HEK293 (cell line): ENCODE measurements at regions not wholly inside any gene's neighbourhood (a gene's known extent, or its start where the extent isn't known, plus 50 kb on each side); places are given as distances from the start of the nearest gene placed in this dataset.
A peak's percentile ranks its signal among the peaks of the same experiment; 100 is the strongest.

Source experiments
- CTCF ChIA-PET: fragments of 350-600 bp; formaldehyde crosslinking; extraction: SDS; loops from one replicate; lab custom pipeline; 2021; ENCODE audit warnings: antibody characterized with exemption; lab: Yijun Ruan, JAX
- POLR2A ChIA-PET: fragments of 300-600 bp; formaldehyde crosslinking; extraction: SDS; loops from one replicate; lab custom pipeline; 2020; ENCODE audit warnings: antibody characterized with exemption, inconsistent platforms; lab: Yijun Ruan, JAX
- H3K27ac ChIP-seq: fragments of 200-500 bp; sonication (Bioruptor generic); 2 replicates; pipeline ENCODE4 v1.5.1; 2014; ENCODE audit warnings: low read depth, low read length, control low read depth, inconsistent platforms; ENCODE audit errors: extremely low read depth
- H3K36me3 ChIP-seq, 2 experiments: fragments of 200-500 bp in 1 of 2; sonication (Bioruptor generic) in 1 of 2; 1 replicate in 1 of 2; 2 replicates in 1 of 2; pipeline ENCODE4 v1.5.1; 2014 to 2017; ENCODE audit warnings: inconsistent platforms in 2 of 2, low read length in 2 of 2; ENCODE audit not compliant: control insufficient read depth in 2 of 2, insufficient read depth in 1 of 2
- H3K4me1 ChIP-seq: fragments of 200-500 bp; sonication (Bioruptor generic); 2 replicates; pipeline ENCODE4 v1.5.1; 2014; ENCODE audit warnings: mild to moderate bottlenecking, low read length, inconsistent platforms; ENCODE audit not compliant: control insufficient read depth, insufficient read depth
- H3K4me3 ChIP-seq: 2 replicates; pipeline ENCODE4 v1.5.1; 2011; ENCODE audit warnings: low read depth, mild to moderate bottlenecking, control low read depth, low read length, moderate library complexity
- H3K9me3 ChIP-seq: fragments of 200-500 bp; sonication (Bioruptor generic); 2 replicates; pipeline ENCODE4 v1.5.1; 2014; ENCODE audit warnings: low read depth, low read length, inconsistent platforms; ENCODE audit not compliant: control insufficient read depth, insufficient read depth
- HIC1 ChIP-seq: fragments of 450-650 bp; formaldehyde crosslinking; IDR thresholded peaks from 2 replicates; pipeline ENCODE4 v1.5.1; 2016; ENCODE audit warnings: missing biosample characterization, missing genetic modification characterization
- KLF7 ChIP-seq: fragments of 450-650 bp; formaldehyde crosslinking; IDR thresholded peaks from 2 replicates; pipeline ENCODE4 v1.5.1; 2016; ENCODE audit warnings: missing biosample characterization, missing genetic modification characterization, borderline replicate concordance
- MEIS1 ChIP-seq: sonication (generic); formaldehyde crosslinking; IDR thresholded peaks from 2 replicates; pipeline ENCODE4 v1.8.1; 2022; ENCODE audit warnings: missing genetic modification reagents, mild to moderate bottlenecking, borderline replicate concordance
- REPIN1 ChIP-seq: fragments of 450-650 bp; formaldehyde crosslinking; IDR thresholded peaks from 2 replicates; pipeline ENCODE4 v1.5.1; 2017; ENCODE audit warnings: missing biosample characterization, missing genetic modification characterization, low read depth
- SCRT1 ChIP-seq: fragments of 450-650 bp; formaldehyde crosslinking; IDR thresholded peaks from 2 replicates; pipeline ENCODE4 v1.5.1; 2016; ENCODE audit warnings: missing biosample characterization, missing genetic modification characterization, borderline replicate concordance
- SETDB1 ChIP-seq: IDR thresholded peaks from one replicate; pipeline ENCODE4 v1.6.1; 2017; ENCODE audit warnings: mild to moderate bottlenecking, low read length, moderate library complexity, mixed read lengths; ENCODE audit not compliant: insufficient read length
- ZIC2 ChIP-seq: fragments of 450-650 bp; formaldehyde crosslinking; IDR thresholded peaks from 2 replicates; pipeline ENCODE4 v1.5.1; 2016; ENCODE audit warnings: missing biosample characterization, missing genetic modification characterization
- ZNF16 ChIP-seq: fragments of 450-650 bp; formaldehyde crosslinking; IDR thresholded peaks from 2 replicates; pipeline ENCODE4 v1.5.1; 2016; ENCODE audit warnings: low read depth, missing biosample characterization, missing genetic modification characterization
- ZNF24 ChIP-seq: fragments of 450-650 bp; formaldehyde crosslinking; IDR thresholded peaks from 2 replicates; pipeline ENCODE4 v1.5.1; 2016; ENCODE audit warnings: missing biosample characterization, missing genetic modification characterization
- ZNF404 ChIP-seq: fragments of 450-650 bp; formaldehyde crosslinking; IDR thresholded peaks from 2 replicates; pipeline ENCODE4 v1.5.1; 2017; ENCODE audit warnings: missing biosample characterization, missing genetic modification characterization
- ZNF48 ChIP-seq: fragments of 450-650 bp; formaldehyde crosslinking; IDR thresholded peaks from 2 replicates; pipeline ENCODE4 v1.5.1; 2016; ENCODE audit warnings: missing biosample characterization, missing genetic modification characterization
- ZNF600 ChIP-seq: fragments of 450-650 bp; formaldehyde crosslinking; IDR thresholded peaks from 2 replicates; pipeline ENCODE4 v1.5.1; 2016; ENCODE audit warnings: missing biosample characterization, missing genetic modification characterization
- ZNF629 ChIP-seq: fragments of 450-650 bp; formaldehyde crosslinking; IDR thresholded peaks from 2 replicates; pipeline ENCODE4 v1.5.1; 2017; ENCODE audit warnings: missing biosample characterization, missing genetic modification characterization
- ZNF660 ChIP-seq: fragments of 450-650 bp; IDR thresholded peaks from 2 replicates; pipeline ENCODE4 v1.5.1; 2018; ENCODE audit warnings: missing biosample characterization, mild to moderate bottlenecking, missing genetic modification characterization
- ZNF677 ChIP-seq: fragments of 450-650 bp; IDR thresholded peaks from 2 replicates; pipeline ENCODE4 v1.5.0; 2018; ENCODE audit warnings: missing biosample characterization, mild to moderate bottlenecking, missing genetic modification characterization, moderate library complexity
- ZNF692 ChIP-seq: fragments of 450-650 bp; formaldehyde crosslinking; IDR thresholded peaks from 2 replicates; pipeline ENCODE4 v1.5.1; 2016; ENCODE audit warnings: missing biosample characterization, missing genetic modification characterization
- ZNF704 ChIP-seq: fragments of 450-650 bp; formaldehyde crosslinking; IDR thresholded peaks from 2 replicates; pipeline ENCODE4 v1.5.1; 2016; ENCODE audit warnings: missing biosample characterization, missing genetic modification characterization
- ZNF830 ChIP-seq: fragments of 450-650 bp; IDR thresholded peaks from 2 replicates; pipeline ENCODE4 v1.5.0; 2018; ENCODE audit warnings: missing biosample characterization, missing genetic modification characterization, low read depth, mild to moderate bottlenecking, moderate library complexity
- ZSCAN16 ChIP-seq: fragments of 450-650 bp; formaldehyde crosslinking; IDR thresholded peaks from 2 replicates; pipeline ENCODE4 v1.5.1; 2016; ENCODE audit warnings: missing biosample characterization, missing genetic modification characterization

- TF ChIP-seq ZNF48 = no peak
- TF ChIP-seq ZSCAN16 (tag by site-specific recombination) = no peak
- TF ChIP-seq SCRT1 (tag by site-specific recombination) = no peak
- TF ChIP-seq ZNF677 = no peak
- CTCF ChIA-PET = interaction anchor here (0.7 to 1.3 kb wide), 2 partner anchors 13 to 76 kb away, joined by 3 to 4 read pairs; no protein-coding TSS in a partner anchor
- no peaks in the 10 kb centered on the region for H3K4me1 ChIP-seq
- no peak overlapping the region for H3K27ac ChIP-seq
- H3K9me3 ChIP-seq = no peaks in the 10 kb centered on the region
- H3K36me3 ChIP-seq = no peaks in the 10 kb centered on the region
- POLR2A ChIA-PET = no interaction called here
- no peak overlapping the region for H3K4me3 ChIP-seq
Measured at GRCh38 chr15:72892986-72893385, 109.4 kb upstream of the ADPGK start.

- TF ChIP-seq ZNF16 (tag by site-specific recombination) (no peak), ZNF660 (tag by site-specific recombination) (no peak), ZIC2 (tag by site-specific recombination) (peak; percentile 72), SETDB1 (no peak), ZNF830 (no peak), ZNF24 (no peak), MEIS1 (CRISPR knock-in tag) (no peak)
- H3K4me3 ChIP-seq = no peak overlapping the region
- H3K9me3 ChIP-seq = no peaks in the 10 kb centered on the region
- no peaks in the 10 kb centered on the region for H3K36me3 ChIP-seq
- ChIA-PET CTCF (no interaction called here), POLR2A (no interaction called here)
- no peak overlapping the region for H3K27ac ChIP-seq
- no peaks in the 10 kb centered on the region for H3K4me1 ChIP-seq
Measured at GRCh38 chr15:72890043-72890442, 106.5 kb upstream of the ADPGK start.

GRCh38 chr15:72889545-72889944 lies 106.0 kb upstream of the ADPGK start:
- no peaks in the 10 kb centered on the region for H3K9me3 ChIP-seq
- ChIA-PET POLR2A (no interaction called here), CTCF (no interaction called here)

More at GRCh38 chr15:72889545-72889944, 106.0 kb upstream of the ADPGK start:
- H3K27ac ChIP-seq = no peak overlapping the region
- H3K4me1 ChIP-seq = no peaks in the 10 kb centered on the region
- TF ChIP-seq HIC1 (tag by site-specific recombination) = no peak
- no peak for TF ChIP-seq ZNF600 (tag by site-specific recombination)
- TF ChIP-seq ZNF629 = no peak
- no peak for TF ChIP-seq KLF7 (tag by site-specific recombination)
- TF ChIP-seq ZNF692 (tag by site-specific recombination) = no peak
- TF ChIP-seq ZNF404 (tag by site-specific recombination) = no peak
- TF ChIP-seq REPIN1 (tag by site-specific recombination) = no peak
- TF ChIP-seq ZNF704 = no peak
- no peak overlapping the region for H3K4me3 ChIP-seq
- no peaks in the 10 kb centered on the region for H3K36me3 ChIP-seq
